ENCODE measurements at regions not wholly inside any gene's neighbourhood (a gene's known extent, or its start where the extent isn't known, plus 50 kb on each side); places are given as distances from the start of the nearest gene placed in this dataset.

DNA sequence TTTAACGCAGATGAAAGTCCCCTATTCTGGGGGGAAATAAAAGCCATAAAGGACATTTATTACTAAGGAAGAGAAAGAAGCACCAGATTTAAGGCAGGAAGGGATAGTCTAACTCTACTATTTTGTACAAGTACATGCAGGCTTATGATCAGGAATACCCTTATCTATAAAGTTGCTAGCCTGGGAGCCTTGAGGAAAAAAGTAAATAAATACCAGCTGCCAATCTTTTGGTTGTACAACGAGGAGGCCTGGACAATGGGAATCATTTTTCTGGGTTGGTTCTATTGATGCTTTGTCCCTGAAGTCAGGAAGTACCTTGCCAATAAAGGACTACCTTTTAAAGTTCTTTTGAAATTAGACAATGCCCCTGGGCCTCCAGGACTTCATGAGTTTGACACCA lies 367.8 kb downstream of the LMO4 start:
- TF ChIP-seq, protein P1, sequence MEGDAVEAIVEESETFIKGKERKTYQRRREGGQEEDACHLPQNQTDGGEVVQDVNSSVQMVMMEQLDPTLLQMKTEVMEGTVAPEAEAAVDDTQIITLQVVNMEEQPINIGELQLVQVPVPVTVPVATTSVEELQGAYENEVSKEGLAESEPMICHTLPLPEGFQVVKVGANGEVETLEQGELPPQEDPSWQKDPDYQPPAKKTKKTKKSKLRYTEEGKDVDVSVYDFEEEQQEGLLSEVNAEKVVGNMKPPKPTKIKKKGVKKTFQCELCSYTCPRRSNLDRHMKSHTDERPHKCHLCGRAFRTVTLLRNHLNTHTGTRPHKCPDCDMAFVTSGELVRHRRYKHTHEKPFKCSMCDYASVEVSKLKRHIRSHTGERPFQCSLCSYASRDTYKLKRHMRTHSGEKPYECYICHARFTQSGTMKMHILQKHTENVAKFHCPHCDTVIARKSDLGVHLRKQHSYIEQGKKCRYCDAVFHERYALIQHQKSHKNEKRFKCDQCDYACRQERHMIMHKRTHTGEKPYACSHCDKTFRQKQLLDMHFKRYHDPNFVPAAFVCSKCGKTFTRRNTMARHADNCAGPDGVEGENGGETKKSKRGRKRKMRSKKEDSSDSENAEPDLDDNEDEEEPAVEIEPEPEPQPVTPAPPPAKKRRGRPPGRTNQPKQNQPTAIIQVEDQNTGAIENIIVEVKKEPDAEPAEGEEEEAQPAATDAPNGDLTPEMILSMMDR (IDR thresholded peaks at IDR 0.05; ENCODE audit: low read length): no peak
- TF ChIP-seq EZH2 (optimal IDR thresholded peaks at IDR 0.05; ENCODE audit: low read depth, low read length): no peak
